ENCODE measurements at regions not wholly inside any gene's neighbourhood (a gene's known extent, or its start where the extent isn't known, plus 50 kb on each side); places are given as distances from the start of the nearest gene placed in this dataset.

DNA sequence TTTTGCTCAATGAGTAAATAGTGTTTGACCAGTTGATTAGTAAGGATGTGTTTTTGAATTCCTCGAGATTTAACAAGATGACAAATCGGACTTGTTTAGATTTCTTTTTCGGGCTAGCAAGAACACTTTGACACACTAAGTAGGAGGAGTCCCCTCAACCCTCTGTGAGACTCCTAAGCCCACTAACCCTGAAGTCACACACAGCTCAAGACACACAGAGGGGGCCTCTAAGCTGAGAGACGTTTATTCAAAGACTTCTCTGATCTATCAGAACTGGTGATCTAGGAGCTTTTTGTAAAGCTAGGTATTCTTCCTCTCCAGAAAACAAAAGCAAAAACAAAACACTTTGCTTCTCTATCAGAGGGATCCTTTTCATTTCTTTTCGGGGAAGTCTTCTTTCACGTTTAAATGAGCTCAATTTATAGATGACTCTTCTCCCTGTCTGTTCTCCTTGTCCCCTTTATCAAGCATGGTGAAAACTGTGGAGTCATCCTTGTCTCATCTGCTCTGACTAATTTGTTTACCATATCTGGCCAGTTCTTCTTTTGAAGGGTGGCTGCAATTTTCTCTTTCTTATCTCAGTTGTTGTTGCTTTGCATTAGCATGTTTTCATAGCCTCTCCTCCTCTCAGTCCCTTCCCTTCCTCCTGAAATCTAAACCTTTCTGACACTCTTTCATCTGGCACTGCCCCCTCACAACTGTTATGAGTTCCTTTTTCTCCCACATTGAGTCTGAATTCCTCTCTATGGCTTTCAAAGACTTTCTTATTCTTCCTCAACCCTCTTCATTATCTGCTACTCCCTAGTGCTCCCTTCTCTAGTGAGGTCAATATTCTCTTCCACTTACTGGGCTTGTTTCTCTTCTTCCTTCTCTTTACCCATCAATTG is 68.5 kb upstream of the RAI14 start:
- TF ChIP-seq, protein P1, sequence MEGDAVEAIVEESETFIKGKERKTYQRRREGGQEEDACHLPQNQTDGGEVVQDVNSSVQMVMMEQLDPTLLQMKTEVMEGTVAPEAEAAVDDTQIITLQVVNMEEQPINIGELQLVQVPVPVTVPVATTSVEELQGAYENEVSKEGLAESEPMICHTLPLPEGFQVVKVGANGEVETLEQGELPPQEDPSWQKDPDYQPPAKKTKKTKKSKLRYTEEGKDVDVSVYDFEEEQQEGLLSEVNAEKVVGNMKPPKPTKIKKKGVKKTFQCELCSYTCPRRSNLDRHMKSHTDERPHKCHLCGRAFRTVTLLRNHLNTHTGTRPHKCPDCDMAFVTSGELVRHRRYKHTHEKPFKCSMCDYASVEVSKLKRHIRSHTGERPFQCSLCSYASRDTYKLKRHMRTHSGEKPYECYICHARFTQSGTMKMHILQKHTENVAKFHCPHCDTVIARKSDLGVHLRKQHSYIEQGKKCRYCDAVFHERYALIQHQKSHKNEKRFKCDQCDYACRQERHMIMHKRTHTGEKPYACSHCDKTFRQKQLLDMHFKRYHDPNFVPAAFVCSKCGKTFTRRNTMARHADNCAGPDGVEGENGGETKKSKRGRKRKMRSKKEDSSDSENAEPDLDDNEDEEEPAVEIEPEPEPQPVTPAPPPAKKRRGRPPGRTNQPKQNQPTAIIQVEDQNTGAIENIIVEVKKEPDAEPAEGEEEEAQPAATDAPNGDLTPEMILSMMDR (IDR thresholded peaks at IDR 0.05) = no peak
- TF ChIP-seq EP300 (IDR thresholded peaks at IDR 0.05) (no peak), POLR2A (IDR thresholded peaks at IDR 0.05) (no peak)

Measured in ovary (tissue), 3 donors.